SK-N-SH (cell line): ENCODE measurements at regions not wholly inside any gene's neighbourhood (a gene's known extent, or its start where the extent isn't known, plus 50 kb on each side); places are given as distances from the start of the nearest gene placed in this dataset.

Experiments
- ELF1 ChIP-seq: IDR thresholded peaks from 2 replicates; pipeline ENCODE4 v1.4.0; 2012
- FOXJ3 ChIP-seq: sonication (generic); formaldehyde crosslinking; IDR thresholded peaks from 2 replicates; pipeline ENCODE4 v1.5.1; 2020; ENCODE audit warnings: mild to moderate bottlenecking, missing genetic modification reagents
- FOXM1 ChIP-seq: IDR thresholded peaks from 2 replicates; pipeline ENCODE4 v1.4.0; 2012; ENCODE audit warnings: low read depth, mild to moderate bottlenecking
- GABPA ChIP-seq: IDR thresholded peaks from 2 replicates; pipeline ENCODE4 v1.4.0; 2012; ENCODE audit warnings: low read depth, mild to moderate bottlenecking
- GATA2 ChIP-seq: sonication (generic); formaldehyde crosslinking; IDR thresholded peaks from 2 replicates; pipeline ENCODE4 v1.5.0; 2020; ENCODE audit warnings: mild to moderate bottlenecking, missing genetic modification reagents
- MXI1 ChIP-seq: IDR thresholded peaks from 2 replicates; pipeline ENCODE4 v1.6.1; 2012; ENCODE audit warnings: mild to moderate bottlenecking, low read depth, low read length, improper control_type of control experiment
- RAD21 ChIP-seq: IDR thresholded peaks from 2 replicates; pipeline ENCODE4 v1.6.1; 2012; ENCODE audit warnings: mild to moderate bottlenecking, low read length
- RCOR1 ChIP-seq: fragments of 150-350 bp; IDR thresholded peaks from 2 replicates; pipeline ENCODE4 v1.6.1; 2017; ENCODE audit warnings: antibody characterized with exemption, low read length
- TAF1 ChIP-seq: IDR thresholded peaks from 2 replicates; pipeline ENCODE4 v1.6.1; 2012; ENCODE audit warnings: low read depth, mild to moderate bottlenecking, low read length, moderate library complexity, borderline replicate concordance
- TEAD4 ChIP-seq: IDR thresholded peaks from 2 replicates; pipeline ENCODE4 v1.4.0; 2012; ENCODE audit warnings: mild to moderate bottlenecking, borderline replicate concordance; ENCODE audit not compliant: insufficient read depth
- TF ChIP-seq, protein P1 (sequence below): fragments of 200-600 bp; sonication (generic); IDR thresholded peaks from 2 replicates; pipeline ENCODE4 v1.6.1; 2017; ENCODE audit warnings: antibody characterized with exemption, mild to moderate bottlenecking, moderate library complexity
- TF ChIP-seq, protein P2 (sequence below): IDR thresholded peaks from 2 replicates; pipeline ENCODE4 v1.6.1; 2012; ENCODE audit warnings: mild to moderate bottlenecking, low read depth, low read length, moderate library complexity
- TF ChIP-seq, protein P3 (sequence below): IDR thresholded peaks from 2 replicates; pipeline ENCODE4 v1.4.0; 2012; ENCODE audit warnings: low read depth
- TF ChIP-seq, protein P4 (sequence below): IDR thresholded peaks from 2 replicates; pipeline ENCODE4 v1.4.0; 2012; ENCODE audit warnings: low read depth, borderline replicate concordance

DNA sequence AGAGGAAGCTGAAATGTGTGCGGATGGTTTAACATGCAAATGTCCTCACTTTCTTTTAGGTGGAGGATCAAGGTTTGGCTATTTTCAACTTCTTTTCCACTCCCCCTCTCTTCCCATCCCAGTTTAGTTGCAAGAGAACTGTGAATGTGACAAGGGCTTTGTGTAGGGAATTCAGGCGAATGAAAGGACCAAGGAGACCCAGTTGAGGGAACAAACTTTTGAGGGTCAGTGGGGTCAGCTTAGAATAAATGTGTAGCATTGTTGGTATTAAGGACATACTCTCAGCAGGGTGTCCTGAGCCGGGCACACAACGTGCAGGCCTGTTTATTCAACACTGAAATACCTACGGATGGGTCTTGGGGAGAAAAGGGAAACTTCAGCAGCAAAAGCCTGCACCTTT is 346.0 kb downstream of the PMP22 start:
- TF ChIP-seq, protein P1, sequence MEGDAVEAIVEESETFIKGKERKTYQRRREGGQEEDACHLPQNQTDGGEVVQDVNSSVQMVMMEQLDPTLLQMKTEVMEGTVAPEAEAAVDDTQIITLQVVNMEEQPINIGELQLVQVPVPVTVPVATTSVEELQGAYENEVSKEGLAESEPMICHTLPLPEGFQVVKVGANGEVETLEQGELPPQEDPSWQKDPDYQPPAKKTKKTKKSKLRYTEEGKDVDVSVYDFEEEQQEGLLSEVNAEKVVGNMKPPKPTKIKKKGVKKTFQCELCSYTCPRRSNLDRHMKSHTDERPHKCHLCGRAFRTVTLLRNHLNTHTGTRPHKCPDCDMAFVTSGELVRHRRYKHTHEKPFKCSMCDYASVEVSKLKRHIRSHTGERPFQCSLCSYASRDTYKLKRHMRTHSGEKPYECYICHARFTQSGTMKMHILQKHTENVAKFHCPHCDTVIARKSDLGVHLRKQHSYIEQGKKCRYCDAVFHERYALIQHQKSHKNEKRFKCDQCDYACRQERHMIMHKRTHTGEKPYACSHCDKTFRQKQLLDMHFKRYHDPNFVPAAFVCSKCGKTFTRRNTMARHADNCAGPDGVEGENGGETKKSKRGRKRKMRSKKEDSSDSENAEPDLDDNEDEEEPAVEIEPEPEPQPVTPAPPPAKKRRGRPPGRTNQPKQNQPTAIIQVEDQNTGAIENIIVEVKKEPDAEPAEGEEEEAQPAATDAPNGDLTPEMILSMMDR = no peak
- no peak for TF ChIP-seq ELF1
- no peak for TF ChIP-seq TEAD4
- TF ChIP-seq, protein P2, sequence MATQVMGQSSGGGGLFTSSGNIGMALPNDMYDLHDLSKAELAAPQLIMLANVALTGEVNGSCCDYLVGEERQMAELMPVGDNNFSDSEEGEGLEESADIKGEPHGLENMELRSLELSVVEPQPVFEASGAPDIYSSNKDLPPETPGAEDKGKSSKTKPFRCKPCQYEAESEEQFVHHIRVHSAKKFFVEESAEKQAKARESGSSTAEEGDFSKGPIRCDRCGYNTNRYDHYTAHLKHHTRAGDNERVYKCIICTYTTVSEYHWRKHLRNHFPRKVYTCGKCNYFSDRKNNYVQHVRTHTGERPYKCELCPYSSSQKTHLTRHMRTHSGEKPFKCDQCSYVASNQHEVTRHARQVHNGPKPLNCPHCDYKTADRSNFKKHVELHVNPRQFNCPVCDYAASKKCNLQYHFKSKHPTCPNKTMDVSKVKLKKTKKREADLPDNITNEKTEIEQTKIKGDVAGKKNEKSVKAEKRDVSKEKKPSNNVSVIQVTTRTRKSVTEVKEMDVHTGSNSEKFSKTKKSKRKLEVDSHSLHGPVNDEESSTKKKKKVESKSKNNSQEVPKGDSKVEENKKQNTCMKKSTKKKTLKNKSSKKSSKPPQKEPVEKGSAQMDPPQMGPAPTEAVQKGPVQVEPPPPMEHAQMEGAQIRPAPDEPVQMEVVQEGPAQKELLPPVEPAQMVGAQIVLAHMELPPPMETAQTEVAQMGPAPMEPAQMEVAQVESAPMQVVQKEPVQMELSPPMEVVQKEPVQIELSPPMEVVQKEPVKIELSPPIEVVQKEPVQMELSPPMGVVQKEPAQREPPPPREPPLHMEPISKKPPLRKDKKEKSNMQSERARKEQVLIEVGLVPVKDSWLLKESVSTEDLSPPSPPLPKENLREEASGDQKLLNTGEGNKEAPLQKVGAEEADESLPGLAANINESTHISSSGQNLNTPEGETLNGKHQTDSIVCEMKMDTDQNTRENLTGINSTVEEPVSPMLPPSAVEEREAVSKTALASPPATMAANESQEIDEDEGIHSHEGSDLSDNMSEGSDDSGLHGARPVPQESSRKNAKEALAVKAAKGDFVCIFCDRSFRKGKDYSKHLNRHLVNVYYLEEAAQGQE = no peak
- TF ChIP-seq GATA2 (CRISPR knock-in tag) = no peak
- TF ChIP-seq RAD21 = no peak
- no peak for TF ChIP-seq FOXJ3
- TF ChIP-seq GABPA = no peak
- TF ChIP-seq TAF1 = no peak
- TF ChIP-seq MXI1 = no peak
- TF ChIP-seq FOXM1 = no peak
- TF ChIP-seq, protein P3, sequence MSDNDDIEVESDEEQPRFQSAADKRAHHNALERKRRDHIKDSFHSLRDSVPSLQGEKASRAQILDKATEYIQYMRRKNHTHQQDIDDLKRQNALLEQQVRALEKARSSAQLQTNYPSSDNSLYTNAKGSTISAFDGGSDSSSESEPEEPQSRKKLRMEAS = no peak
- TF ChIP-seq, protein P4, sequence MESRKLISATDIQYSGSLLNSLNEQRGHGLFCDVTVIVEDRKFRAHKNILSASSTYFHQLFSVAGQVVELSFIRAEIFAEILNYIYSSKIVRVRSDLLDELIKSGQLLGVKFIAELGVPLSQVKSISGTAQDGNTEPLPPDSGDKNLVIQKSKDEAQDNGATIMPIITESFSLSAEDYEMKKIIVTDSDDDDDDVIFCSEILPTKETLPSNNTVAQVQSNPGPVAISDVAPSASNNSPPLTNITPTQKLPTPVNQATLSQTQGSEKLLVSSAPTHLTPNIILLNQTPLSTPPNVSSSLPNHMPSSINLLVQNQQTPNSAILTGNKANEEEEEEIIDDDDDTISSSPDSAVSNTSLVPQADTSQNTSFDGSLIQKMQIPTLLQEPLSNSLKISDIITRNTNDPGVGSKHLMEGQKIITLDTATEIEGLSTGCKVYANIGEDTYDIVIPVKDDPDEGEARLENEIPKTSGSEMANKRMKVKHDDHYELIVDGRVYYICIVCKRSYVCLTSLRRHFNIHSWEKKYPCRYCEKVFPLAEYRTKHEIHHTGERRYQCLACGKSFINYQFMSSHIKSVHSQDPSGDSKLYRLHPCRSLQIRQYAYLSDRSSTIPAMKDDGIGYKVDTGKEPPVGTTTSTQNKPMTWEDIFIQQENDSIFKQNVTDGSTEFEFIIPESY = no peak
- TF ChIP-seq RCOR1 = no peak
